ENCODE measurements at regions not wholly inside any gene's neighbourhood (a gene's known extent, or its start where the extent isn't known, plus 50 kb on each side); places are given as distances from the start of the nearest gene placed in this dataset.

DNA sequence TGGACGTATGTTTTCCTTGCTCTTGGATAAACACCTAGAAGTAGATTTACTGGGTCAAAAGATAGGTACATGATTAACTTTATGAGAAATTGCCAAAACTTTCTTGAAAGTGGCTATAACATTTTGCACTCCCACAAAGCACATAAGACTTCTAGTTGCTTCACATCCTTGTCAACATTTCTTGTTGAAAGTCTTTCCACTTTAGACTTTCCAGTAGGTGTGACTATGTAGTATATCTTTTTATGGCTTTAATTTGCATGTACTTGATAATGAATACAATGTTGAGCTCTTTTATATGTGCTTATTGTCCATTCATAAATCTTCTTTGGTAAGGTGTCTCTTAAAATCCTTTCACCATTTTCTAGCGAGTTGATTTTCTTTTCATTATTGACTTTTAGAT lies 241.2 kb upstream of the RPL38 start:
- no peak for DNase-seq

DNA sequence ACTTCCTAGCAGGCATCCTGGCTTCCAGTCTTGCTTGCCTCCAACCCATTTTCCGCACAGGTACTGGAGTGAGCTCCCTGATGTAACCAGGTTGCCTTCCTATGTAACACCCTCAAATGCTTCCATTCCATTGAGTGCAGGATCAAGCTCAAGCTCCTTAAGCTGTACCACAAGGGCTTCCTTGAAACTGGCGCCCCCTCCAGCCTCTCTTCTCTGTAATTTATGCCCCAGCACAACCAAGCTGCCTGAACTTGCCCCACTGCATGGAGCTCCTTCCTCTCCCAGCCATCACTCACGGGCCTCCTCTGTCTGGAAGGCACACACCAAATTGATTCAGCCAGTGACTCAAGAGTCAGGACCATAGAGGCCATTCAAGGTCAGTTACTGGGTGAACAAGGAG lies 234.8 kb upstream of the RPL38 start:
- no peak for DNase-seq

DNA sequence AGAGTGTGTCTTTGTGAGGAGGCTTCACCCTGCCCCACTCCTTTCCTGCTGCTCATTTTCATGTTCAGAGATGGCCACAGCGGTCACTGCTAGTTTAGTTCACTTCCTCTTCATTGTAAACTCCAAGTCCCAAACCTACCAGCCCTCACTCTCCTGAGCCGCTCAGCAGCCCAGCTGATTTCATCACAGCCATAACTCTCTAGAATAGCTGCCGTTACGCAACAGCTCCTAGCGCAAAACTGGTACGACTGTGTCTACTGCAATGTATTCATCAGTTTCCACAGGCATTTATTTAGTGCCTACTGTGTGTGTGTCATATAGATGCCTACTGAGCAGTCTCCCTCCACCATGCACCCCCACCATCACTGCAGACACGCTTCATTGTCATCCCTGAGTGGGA lies 233.5 kb upstream of the RPL38 start:
- DNase-seq: peak; percentile 15

DNA sequence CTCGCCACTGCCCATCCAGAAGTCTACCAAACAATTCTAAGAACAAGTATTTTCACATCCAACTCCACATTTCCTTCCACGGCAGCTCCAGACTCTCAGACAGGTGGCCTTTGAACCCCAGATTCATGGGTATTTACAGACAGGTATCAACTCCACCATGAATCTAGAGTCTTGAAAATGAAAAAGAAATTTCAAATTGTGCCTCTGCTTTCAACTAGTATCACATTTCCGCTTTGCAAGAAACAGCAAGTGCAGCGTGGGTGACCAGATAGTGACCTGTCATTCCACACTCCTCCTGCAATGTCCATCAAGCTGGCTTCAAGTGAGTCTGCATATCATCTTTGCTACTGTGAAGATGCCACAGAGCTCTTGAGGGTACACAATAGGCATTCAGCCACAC lies 232.4 kb upstream of the RPL38 start:
- DNase-seq: no peak

DNA sequence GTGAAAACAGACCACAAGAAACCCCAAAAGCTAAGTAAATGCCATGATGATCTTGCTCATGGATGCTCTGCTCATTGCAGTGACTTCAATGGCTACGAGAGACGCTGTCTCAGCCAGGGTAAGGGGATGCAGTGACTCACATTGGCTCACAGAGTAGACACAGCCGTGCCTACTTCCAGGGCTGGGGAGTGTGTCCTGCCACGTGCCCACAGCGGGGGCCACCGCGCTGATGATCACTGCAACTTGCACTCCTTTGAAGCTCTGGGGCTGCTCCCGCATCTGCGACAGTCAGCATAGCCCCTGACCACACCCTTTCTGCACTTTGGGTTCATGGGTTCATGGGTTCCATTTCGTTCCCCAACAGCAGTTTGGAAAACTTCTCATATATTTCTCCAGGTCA lies 231.4 kb upstream of the RPL38 start:
- DNase-seq: no peak

DNA sequence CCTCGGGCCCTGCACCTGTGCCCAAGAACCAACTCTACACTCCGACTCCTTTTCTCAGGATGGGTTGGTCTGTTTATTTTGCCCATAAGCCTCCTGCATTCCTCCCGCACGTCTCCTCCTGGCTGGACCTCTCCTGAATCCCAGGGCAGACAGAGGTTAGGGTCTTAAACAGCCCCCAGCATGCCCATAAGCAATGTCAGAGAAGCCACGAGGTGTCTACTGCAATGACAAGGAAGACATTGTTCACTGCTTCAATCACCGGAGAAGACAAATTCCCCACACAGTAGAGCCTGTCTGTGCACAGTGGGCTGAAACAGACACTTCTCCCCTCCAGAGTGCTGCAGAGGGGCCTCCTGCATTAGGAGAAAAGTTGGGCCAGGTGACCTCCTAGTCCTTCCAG lies 230.6 kb upstream of the RPL38 start:
- DNase-seq: no peak

DNA sequence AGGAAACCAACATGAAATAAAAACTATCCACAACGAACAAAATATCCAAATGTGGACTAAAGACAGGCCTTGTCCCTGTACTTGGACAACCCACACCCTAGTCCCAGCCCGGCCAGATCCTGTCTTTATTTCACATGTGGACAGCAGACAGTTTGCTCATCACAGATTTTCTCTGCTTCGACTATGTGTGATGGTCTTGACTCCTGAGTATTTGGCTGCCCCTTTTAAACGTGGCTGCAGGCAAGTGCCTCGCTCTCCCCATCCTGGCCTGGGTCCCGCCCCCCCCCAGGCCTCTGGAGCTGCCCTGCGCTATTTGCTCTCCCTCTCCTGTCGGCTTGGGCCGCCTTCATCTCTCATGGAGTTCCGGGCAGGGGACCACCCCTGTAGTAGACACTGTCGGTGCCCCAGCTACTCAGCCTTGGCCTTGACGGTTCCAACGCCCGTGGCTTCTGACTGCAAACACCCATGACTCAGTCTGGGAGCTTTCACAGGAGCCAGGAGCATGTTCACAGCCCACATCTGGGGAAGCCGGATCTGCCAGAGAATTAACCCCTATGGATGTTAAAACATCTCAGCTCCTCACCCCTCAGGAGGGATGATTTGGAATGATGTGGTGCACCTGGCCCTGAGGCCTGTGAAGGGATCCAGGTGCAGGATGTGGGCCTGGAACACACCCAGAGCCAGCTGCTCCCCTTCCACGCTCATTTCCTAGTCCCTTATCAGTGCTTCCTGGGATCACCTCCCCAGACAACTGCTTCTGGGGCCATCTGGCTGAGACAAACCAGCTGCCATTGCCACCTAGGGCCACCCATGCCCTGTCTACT lies 229.7 kb upstream of the RPL38 start:
- DNase-seq: no peak

DNA sequence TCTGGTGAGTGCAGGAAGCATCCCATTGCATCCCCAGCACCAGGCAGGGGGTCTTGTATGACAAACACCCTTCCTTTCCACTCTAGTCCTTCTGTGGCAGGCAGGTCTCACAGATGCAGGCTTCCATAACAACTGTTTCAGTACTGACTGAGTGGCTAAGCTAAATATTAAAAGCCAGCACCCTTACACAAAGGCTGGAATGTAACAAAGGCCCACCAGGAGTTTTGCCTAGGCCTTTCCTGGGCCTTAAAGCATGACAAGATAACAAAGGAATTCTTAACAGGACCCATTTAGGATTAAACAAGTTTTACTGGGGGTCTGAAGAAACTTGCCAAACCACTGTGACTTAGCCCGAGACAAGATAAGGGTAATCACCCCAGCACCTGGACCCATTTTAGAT lies 228.9 kb upstream of the RPL38 start:
- DNase-seq: no peak

DNA sequence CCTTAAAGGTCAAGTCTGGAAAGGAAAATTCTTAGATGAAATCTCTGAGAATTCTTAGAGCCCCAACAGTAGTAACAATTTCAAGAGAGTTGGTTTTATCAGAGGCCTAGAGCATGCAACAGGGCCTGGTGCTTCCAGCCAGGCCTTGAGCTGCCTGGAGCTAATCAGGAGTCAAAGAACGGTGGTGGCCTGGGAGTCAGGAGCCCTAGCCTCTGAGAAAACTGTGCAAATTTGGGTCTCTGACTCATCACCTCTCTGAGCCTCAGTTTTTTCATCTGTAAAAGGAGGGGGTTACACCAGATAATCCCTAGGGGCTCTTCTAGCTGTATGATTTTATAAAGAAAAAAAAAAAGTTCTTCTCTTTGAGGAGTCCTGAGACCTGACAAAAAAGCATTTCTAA lies 227.3 kb upstream of the RPL38 start:
- no peak for DNase-seq

DNA sequence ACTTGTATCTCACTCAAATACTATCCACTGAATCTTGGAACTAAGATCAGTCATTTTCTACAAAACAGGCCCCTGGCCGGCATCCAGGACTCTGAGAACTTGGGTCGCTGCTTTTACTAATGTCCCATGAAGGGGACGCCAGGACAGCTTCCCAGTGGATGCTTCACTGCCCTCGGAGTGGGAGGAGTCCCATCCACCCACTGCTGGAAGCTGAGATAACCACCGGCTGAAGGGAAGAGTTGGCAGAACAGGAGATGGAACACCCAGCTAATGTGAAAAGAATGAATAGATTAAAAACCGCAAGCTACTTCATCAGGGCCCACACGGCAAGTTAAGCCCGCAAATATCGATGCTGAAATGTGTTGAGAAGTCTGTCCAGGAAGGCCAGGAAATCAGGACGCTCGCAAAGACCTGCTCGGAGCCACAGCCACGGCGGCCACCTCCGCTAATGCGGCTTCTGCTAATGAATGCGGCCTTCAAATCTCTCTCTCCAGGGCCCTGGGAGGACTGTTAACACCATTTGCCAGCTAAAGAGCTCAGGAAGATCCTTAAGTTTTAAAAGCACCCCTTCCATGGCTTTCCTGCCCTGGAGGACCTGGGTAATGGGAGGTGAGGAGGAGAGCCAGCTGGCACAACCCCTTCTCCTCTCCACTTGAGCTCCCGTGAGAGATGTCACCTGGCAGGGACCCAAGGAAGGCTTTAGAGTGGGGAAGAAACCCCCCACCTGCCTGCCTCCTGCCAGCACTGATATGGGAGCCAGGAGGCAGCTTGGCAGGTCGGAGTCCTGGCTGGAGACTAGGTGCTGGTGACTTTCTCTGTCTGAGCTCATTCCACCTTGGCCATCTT lies 226.6 kb upstream of the RPL38 start:
- DNase-seq: no peak

DNA sequence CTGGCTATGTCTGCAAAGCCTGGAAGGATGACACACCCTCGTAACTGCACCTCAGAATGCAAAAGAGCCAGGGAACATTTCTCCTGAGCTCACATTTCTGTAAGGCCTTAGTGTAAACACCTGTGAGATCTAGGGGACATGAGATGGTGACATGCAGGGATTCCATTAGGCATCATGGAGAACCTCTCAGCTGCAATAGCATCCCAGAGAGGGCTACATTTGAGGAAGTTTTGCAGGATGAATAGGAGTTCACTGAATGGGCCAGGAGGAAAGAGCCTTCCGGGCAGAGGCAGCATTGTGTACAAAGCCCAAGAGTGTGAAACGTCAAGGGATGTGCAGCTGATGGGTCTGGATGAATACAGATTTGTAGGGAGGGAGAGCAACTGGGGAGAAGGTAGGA lies 223.0 kb upstream of the RPL38 start:
- no peak for DNase-seq

DNA sequence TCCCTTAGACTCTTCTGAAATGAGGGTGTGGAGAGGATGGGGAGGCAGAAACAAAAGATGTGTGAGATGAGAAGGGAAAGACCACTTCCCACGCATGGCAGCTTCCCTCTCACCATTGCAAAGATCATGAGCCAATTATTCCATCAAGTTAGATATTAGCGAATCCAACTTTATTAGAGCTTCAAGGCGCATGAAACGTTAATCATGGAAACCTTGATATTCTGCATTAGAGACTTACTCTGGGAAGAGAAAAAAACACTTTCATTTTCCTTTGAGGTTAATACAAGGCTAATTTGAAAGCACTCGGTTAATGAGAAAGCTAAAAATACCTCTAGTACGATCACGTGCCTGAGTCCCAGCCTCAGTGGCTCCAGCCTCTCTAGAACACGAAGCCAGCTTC lies 220.6 kb upstream of the RPL38 start:
- no peak for DNase-seq

DNA sequence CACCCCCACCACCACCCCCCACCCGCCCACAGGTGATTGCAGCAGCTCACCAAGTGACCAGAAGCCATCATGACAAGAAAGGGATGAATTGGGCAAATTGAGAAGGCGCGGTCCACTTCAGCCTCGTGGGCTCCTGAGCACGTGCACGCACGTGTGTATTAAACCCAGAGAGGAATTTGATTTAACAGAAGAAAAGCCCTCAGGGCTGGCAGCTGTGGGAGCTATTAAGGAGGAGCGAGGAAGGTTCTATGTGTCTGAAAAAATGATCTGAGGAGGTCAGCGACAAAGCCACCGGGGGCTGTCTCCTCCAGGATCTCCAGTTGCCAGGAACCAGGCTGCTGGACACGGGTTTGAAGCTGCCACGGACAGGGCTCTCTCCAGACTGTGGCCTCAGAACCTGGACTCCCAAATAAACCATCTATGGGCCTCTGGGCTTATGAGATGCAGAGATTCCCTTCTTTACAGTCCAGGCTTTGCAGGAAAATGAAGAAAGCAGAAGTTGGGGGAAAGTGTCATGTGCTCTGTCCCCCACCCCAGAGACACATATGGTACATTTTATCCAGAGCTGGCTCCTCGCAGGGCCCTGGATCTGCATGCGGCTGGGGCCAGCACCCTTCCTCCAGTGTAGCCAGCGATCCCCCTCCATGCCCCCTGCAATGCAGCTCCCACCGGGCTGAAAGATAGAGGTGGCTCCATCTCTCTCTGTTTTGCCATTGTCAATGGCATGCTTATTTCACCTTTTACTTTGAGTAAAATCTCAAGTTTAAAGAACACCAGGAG lies 219.7 kb upstream of the RPL38 start:
- no peak for DNase-seq

DNA sequence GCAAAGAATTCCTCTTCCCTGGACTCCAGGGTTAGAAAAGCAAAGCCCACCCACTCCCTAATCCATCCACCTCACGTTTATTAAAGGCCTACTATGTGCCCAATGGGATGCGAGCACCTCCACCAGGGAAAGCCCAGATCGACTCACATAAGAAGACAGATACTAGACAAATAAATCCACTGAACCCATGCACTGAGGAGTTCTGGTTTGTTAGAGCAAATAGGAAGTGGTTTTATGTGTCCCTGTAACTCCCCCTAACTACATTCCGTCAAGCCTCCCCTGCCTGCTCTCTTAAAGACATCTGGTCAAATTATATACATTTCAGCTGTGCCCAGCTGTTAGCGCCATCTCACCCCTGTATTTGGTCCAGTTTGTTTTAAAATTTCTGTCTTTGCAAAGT lies 218.5 kb upstream of the RPL38 start:
- no peak for DNase-seq

DNA sequence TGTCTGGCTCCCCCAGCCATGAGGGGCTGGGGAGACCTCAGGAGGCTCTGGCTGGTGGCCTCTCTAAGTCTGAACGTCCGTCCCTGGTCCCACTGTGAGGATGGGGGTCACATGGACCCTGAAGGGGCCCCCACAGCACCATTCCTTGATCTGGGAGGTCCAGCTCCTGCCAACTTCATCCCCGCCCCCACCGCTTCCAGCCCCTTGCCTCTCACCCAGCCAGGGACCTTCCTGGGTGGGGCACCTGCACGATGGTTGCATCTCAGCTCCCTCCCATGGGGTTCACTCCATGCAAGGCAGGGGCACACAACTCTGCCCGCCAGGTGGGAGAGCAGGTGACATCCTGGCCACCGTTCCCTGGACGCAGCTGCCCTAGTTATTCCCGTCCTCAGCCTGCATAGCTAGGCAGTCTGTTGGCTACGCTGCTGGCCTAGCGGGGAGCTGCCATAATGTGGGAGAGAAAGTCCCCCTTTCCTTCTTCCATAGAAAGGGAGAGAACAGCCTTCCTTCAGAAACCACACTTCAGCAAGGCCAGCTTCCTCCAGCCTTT lies 217.9 kb upstream of the RPL38 start:
- no peak for DNase-seq

DNA sequence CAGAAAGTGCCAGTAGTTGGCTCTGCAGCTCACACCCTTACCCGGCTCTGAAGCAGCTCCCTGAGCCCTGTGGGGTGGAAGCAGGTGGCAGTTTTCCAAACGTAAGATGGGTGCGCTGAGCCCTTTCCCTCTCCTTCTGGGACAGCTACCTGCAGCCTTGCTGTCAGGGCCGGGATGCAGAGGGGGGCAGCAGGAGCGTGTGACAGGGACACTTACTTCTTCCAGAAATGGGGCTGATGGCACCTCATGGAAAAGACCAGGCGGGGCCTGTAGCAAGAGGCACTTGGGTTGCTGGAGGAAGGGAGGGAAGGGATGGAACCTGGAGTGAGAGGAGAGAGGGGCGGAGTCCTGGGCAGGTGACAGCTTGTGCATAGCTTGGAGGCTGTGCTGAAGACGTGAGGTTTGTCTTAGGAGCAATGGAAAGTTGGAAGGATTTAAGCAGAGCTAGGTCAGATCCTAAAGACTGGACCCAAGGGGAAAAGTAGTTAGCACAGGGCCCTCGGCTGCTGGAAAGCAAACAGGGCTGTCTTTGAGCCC lies 216.8 kb upstream of the RPL38 start:
- no peak for DNase-seq

DNA sequence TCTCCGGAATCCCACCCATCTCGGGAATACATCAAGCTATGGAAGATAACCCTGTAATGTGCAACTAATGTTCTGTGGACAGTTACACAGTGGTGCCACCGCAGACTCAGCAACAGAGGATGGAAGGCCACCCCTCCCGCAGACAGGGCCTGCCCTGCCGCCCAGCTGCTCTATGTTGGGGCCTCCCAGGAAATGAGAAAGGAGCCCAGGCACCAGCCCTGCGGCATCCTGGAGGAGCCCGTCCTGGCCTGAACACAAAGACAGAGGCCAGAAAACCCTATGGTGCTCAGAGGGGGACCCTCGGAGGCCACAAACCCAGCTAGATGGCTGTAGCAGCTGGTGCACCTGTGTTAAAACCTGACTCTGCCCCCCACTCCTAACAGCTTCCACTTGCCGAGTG lies 216.1 kb upstream of the RPL38 start:
- DNase-seq: no peak

DNA sequence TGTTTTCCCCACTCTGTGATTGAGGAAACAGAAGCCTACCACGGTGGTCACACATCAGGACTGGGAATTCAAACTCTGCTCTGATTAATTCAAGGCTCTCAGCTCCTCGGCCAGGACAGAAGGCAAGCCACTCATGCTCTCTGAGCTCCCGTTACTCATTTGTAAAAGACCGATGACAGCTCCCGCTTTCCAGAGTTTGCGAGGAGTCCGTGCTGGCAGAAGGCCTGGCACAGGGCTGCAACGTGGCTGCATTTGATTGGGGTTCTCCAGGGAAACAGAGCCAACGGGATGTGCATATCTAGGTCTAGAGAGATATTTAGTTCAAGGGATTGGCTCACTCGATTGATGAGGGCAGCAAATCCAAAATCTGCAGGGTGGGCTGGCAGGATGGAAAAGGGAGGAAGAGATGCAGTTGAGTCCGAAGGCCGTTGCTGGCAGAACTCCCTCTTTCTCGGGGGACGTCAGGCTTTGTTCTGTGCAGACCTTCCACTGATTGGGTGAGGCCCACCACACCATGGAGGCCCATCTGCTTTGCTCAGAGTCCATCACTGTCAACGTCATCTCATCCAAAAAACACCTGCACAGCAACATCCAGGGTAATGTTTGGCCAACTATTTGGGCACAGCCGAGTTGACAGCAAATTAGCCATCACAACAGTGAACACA lies 215.5 kb upstream of the RPL38 start:
- DNase-seq: no peak

DNA sequence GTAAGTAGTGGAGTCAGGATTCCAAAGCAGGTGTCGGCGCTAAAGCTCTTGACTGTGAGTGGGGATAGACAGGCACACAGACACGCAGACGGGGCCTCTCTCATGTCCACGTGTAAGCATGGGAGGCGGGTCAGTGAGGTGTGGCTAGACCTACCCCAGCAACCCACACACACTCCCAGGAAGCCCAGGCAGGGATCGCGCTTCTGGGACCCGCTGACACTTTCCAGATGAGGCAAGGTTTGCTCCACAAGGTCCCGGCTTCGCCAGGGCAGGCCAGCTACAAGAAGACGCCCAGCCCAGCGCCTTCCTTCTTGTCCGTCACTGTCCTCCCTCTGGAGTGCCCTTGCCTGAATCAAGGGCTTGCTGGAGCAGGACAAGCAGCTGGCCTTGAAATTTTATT lies 213.8 kb upstream of the RPL38 start:
- no peak for DNase-seq

DNA sequence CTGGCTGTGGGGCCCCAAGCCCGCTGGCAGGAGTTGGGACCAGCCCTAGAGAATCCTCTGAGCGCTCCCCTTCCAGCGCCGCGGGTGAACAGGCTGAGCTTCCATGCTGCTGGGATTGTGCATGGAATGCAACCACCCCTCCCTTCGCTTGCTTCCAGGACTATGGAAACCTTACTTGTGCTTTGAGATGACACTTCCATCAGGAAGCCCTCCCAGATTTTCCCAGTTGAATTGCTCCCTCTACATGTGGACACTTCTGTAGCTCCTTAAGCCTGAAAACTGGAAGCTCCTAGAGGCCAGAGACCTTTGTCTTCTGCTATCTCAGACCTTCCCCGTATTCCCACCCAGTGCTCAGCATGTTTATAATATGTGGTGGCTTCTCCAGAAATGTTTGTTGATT lies 213.2 kb upstream of the RPL38 start:
- no peak for DNase-seq

DNA sequence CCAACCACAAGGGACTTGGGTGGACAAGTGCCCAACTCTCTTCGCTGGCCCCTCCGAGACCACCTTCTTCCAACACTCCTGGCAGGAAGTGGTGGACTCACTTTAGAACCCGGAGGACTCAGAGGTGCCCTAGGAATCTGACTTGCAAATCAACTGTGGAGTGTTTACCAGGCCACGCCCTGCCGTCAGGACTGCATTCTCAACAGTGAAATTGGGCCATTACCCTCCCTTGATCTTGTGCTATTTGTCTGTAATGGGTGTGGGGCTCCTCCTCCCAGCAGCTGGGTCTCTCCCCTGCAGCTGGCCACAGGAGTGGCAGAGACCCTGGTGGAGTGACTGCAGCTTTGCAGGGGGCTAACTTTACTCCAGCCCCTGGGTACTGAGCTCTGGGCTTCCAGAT lies 212.2 kb upstream of the RPL38 start:
- no peak for DNase-seq

DNA sequence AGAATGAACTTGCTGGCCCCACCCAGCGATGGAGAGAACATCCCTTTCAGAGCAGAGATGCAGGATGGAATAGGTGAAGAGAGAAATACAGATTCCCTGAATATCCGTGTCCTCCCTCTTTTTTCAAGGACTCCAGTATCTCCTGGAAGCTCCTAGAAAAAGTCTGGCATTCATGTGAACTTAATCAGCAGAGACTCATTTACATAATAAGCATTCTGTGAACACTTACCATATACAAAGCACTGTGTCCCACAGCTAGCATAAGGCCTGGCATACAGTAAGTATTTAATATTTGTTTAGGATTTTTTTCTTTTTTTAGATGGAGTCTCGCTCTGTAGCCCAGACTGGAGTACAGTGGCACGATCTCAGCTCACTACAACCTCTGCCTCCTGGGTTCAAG lies 208.5 kb upstream of the RPL38 start:
- no peak for DNase-seq

DNA sequence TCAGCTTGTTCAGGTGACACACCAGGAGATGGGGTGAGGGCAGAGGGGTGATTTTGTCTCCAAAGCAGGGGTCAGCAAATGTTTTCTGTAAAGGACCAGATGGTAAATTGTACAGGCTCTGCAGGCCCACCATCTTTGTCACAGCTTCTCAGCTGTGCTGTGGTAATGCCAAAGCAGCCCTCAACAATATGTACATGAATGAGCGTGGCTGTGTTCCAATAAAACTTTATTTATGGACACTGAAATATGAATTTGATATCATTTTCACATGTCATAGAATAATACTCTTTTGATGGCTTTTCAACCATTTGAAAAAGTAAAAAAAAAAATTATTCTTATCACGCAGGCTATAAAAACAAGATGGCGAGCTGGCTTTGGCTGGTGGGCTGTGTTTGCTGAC lies 206.4 kb upstream of the RPL38 start:
- no peak for DNase-seq

All from NK-92 treated with Interleukin-12 subunit alpha and Interleukin-12 subunit beta, amount 100 ng/mL, for 24 hours (cell line).